Jurkat, Clone E6-1 (cell line): ENCODE measurements at regions not wholly inside any gene's neighbourhood (a gene's known extent, or its start where the extent isn't known, plus 50 kb on each side); places are given as distances from the start of the nearest gene placed in this dataset.
A peak's percentile ranks its signal among the peaks of the same experiment; 100 is the strongest.
"Not testable (repeated sequence)": the region's sequence is repeated elsewhere in the genome, so short reads cannot be mapped to it uniquely, and the experiment has no call there.

ENCODE experiments used
- DNase-seq: peaks from one replicate; pipeline ENCODE4 v3.0.0-alpha.2; 2011; ENCODE audit warnings: low read depth, low spot score
- H3K4me3 ChIP-seq: 2 replicates; pipeline ENCODE4 v1.5.1; 2011; ENCODE audit warnings: mild to moderate bottlenecking, low read length, control low read depth, moderate library complexity

DNA sequence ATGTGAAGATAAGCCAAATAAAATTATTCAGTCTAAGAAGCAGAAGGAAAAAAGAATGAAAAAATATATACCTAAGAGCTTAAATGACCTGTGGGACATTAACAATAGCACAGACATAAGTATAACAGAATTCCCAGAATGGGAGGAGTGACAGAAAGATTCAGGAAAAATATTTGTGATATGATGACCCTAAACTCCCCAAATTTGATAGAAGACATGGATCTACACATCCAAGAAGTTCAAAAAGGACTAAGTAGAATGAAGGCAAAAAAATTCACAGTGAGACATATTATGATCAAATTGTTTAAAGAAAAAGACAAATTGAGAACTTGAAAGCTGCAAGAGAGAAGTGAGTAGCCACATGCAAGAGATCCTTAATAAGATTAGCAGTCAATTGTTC lies 211.4 kb upstream of the OR4E1 start:
- no peak overlapping the region for H3K4me3 ChIP-seq
- DNase-seq = no peak

DNA sequence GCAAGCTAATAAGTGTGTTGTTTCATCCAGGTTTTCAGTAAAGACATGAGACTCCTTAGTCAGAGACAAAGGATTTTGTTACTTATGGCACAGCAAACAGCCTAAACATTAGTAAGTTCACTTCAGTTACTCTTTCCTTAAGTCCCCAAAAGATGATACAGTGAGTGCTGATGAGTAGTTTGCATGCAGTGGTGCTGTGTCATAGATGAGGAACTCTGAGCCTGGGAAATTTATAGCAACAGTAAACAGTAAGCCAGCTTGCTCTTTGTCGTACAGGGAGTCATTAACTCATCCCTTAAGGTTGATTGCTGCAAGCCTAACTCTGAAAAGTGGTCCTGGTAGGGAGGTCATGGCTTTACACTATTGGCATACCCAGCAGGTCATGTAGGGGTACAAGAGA lies 208.6 kb upstream of the OR4E1 start:
- H3K4me3 ChIP-seq = no peak overlapping the region
- DNase-seq = no peak

DNA sequence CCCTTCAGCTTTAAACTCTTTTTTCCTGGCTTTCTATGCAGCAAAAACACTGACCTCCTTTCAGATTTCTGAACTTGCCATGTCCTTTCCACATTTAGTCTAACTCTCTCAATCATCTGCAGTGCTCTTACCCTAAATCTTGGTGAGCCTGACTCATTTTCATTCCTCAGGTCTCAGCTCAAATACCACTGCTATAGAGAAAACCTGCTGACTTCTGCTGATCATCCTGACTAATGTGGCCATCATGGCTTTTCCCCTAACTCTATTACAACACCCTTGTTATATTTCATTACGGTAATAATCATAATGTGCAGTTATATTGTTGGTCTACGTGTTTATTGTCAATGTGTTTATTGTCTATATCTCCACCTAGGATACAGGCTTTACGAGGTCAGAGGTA lies 207.3 kb upstream of the OR4E1 start:
- DNase-seq = no peak
- no peak overlapping the region for H3K4me3 ChIP-seq

DNA sequence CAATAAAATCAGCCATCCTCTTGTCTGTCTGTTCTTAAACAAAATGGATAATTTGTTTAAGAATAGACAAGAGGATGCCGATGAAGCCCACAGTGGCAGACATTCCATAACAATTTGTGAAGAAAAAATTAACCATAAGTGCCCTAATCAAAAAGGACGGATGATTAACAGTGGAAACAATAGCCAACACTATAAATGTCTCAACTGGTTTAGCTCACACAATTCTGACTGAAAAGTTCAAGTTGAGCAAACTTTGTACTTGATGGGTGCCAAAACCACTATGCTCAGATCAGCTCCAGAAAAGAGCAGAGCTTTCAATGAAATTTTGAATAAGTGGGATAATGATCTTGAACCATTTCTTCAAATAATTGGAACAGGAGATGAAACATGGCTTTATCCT lies 202.2 kb upstream of the OR4E1 start:
- DNase-seq = no peak
- no peak overlapping the region for H3K4me3 ChIP-seq

DNA sequence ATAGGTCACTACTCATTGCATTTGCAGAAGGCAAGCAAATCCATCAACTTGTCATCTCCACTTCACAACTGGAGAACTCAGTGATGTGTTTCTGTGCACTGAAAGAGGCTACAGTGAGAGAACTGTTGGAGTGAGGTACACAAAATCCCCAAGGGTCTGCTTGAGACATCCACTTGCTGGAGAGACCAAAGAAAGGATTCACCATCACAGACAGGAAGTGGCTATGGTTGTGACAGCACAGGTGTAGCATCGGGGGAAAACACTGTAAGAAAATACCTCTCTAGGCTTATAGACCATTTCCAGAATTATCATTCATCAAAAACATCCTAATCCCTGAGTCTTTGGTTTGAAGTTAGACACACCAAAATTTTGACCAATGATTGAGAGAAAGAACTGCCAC lies 201.3 kb upstream of the OR4E1 start:
- DNase-seq = peak; percentile 60
- no peak overlapping the region for H3K4me3 ChIP-seq

DNA sequence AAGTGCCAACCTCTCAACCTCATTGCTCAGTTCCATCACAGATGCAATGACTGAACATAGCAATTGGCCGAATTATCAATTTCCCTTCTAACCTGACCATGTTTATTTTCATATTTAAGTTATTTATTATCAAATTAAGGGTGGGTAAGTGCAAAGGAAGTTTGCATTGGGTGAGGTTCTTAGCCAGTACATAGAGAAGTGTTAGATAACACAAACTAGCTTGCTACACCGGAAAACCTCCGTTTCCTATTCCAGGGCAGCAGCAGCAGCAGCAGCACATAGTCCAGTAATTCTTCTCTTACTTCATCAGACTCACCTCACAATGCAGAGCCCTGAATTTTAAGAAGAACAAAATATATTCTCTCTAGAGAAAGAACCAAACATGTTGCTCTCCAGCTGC lies 200.5 kb upstream of the OR4E1 start:
- peak overlapping the region; percentile 25 for H3K4me3 ChIP-seq
- peak; percentile 52 for DNase-seq

DNA sequence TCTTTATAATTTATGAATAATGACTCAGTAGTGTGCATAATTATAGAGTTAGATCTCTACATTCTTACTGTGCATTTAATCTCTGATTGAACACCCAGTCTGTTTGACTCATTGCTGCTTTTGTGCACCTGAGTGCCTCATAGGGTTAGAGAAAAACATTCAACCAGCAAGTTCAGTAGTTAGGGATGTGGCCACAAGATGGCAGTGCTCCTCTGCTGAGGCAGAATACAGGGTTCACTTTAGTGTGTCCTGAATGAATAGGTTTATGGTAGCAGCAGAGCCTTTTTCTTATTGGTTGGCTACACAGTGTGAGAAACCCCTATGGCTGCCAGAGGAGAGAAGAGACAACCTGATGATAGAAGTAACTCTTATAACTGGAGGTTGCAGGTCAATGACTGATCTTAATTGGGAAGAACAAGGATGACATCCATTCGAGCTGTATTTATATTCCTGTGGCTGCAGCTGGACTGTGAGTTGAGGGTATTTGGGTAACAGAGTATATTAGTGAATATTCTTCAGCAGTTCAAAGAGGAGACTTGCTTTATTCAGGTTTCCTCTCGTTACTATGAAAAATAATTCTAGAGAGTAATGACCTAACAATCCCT lies 194.9 kb upstream of the OR4E1 start:
- peak; percentile 88 for DNase-seq
- H3K4me3 ChIP-seq = no peak overlapping the region

DNA sequence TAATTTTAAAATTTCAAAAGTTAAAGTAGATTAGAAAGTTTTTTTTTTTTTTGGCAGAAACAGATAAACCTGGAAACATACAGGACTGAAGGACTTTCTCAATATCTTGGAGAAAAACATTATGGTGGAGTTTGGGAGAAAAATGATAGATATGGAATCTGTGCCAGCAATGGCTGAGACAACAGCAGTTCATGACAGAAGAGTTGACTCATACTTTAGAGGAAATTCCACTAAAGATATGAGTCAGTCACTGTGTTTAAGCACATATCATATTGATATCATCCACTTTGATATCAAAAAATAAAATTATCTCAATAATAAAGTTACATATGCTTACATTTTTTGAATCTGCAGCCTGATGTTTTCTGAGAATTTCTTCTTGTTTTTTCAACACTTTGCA lies 193.9 kb upstream of the OR4E1 start:
- DNase-seq = no peak
- H3K4me3 ChIP-seq = no peak overlapping the region

DNA sequence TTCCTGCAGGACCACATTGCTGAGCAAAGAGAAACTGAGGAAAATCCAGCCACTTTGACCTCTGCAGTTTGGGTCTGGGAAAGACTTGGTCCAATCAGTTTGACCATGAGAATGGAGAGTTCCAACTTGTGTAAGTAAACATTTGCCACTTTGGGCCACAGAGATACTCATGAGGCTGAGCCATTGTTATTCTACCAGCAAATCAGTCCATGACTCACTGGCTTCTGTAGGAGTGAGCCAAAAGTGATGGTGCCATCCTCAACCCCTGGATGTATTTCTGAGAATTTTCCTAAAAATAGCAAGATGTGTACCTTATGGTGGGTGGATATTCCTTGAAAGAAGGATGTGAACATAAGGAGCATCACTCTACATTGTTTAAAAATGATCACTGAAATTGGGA lies 192.9 kb upstream of the OR4E1 start:
- H3K4me3 ChIP-seq = no peak overlapping the region
- no peak for DNase-seq

DNA sequence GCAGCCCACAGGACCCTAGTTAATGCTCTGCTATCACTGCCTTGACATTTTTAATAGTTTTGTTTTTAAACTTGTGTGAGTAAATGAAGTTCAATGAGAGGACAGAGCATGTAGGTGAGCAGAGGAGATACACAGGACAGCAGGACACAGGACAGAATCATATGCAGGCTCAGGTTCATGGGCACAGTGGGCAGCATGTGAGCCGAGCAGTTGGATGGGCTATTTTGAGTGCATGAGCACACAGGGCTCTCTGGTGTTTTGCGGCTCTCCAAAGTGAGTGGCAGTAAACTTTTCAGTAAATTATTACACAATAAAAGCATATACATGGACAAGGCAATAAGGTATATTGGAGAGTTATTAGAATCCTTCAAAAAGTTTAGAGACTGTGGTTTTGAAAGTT lies 189.7 kb upstream of the OR4E1 start:
- no peak for DNase-seq
- no peak overlapping the region for H3K4me3 ChIP-seq

DNA sequence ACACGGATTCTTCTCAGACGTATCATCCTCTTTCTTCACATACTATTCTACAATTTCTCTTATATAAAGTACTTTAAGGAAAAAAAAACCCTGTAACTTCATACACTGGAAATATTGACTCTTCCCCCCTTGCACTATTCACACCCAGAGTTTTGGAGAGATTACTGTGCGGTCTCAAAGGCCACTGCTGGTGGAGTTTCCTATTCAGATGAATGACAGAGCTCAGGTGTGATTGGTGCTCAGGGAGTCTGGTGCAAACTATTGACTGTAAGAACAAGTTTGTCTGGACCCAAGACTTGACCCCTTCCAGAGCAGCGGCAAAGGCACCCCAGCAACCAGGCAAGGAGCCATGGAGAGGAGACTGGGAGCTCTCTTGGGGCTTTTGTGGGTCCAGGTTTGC lies 187.5 kb upstream of the OR4E1 start:
- DNase-seq = no peak
- no peak overlapping the region for H3K4me3 ChIP-seq

DNA sequence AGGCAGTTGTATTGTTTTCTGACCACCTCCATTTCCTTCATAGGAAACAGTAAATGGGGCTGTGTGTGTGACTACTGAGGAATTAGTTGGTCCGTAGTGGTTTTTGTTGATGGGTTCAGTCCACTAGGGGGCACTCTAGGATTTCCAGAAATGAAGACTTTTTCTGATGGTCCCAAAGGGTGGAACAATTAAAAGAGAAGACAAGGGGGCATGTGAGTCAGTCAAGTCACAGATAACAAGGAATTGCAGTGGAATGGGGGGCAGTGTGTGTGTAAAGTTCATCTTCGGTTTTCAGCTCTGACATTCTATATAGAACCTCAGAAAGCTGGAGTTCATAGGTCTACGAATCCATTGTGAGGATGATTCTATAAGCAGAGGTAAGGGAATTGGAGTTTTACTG lies 186.6 kb upstream of the OR4E1 start:
- no peak overlapping the region for H3K4me3 ChIP-seq
- peak; percentile 71 for DNase-seq

DNA sequence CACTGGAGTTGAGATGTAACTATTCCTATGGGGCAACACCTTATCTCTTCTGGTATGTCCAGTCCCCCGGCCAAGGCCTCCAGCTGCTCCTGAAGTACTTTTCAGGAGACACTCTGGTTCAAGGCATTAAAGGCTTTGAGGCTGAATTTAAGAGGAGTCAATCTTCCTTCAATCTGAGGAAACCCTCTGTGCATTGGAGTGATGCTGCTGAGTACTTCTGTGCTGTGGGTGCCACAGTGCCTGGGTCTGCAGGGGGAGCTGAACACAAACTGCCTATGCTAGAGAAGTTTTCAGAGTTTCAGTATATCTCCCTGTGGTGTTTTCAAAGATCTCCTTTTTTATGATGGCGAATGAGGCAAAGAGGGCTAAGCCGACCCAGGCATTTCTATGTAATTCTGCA lies 179.2 kb upstream of the OR4E1 start:
- H3K4me3 ChIP-seq = no peak overlapping the region
- DNase-seq = no peak

DNA sequence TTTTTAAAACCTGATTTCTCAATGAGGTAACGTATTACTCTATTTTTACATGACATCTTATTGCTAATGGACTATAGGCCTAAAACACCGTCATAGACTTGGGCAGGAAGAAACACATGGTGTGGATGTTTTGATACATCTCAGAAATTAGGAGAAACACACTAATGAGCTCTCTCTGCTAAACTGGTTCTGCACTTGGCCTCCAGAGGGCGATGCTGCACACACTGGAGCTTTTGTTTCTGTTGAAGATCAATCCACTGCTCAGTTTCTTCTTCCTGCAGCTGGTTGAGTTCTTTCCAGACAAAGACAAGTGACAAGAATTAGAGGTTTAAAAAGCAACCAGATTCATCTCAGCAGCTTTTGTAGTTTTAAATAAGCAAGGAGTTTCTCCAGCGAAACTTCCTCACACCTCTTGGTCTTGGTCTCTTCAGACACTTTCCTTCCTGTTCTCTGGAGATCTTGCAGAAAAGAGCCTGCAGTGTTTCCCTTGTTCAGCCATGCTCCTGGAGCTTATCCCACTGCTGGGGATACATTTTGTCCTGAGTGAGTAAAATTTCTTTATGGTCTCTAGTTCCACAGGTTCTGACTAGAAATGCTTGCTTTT lies 178.5 kb upstream of the OR4E1 start:
- DNase-seq = peak; percentile 75
- no peak overlapping the region for H3K4me3 ChIP-seq

DNA sequence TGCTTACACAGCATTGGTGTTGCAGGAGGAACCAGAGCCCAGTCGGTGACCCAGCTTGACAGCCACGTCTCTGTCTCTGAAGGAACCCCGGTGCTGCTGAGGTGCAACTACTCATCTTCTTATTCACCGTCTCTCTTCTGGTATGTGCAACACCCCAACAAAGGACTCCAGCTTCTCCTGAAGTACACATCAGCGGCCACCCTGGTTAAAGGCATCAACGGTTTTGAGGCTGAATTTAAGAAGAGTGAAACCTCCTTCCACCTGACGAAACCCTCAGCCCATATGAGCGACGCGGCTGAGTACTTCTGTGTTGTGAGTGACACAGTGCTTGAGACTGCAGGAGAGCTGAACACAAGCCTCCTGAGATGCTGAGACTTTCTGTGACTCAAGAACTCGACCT lies 173.3 kb upstream of the OR4E1 start:
- H3K4me3 ChIP-seq = peak overlapping the region; percentile 48
- not testable (repeated sequence) for DNase-seq

DNA sequence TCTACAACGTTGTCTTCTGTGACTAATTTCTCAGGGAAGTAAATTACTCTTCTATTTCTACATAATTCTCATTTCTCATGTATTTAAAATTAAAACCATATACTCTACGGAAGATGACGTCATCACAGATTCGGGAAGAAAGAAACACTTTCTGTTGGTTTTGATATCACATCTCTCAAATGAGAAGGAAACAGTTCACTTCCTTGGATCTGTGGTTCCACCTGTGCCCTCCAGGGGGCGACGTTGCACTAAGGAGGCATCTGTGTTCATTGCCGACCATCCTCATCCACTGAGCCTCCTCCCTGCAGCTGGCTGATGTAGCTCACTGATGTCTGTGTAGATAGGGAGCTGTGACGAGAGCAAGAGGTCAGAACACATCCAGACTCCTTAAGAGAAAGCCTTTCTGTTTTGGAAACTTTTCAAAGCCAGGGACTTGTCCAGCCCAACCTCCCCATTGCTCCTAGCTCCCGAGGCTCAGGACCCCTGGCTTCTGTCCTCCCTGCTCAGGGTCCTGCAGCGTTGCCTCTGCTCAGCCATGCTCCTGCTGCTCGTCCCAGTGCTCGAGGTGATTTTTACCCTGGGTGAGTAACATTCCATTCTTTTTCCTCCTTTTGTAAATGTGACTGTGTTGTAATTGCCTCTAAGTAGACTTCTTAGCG lies 172.7 kb upstream of the OR4E1 start:
- H3K4me3 ChIP-seq = peak overlapping the region; percentile 48
- peak; percentile 39 for DNase-seq

DNA sequence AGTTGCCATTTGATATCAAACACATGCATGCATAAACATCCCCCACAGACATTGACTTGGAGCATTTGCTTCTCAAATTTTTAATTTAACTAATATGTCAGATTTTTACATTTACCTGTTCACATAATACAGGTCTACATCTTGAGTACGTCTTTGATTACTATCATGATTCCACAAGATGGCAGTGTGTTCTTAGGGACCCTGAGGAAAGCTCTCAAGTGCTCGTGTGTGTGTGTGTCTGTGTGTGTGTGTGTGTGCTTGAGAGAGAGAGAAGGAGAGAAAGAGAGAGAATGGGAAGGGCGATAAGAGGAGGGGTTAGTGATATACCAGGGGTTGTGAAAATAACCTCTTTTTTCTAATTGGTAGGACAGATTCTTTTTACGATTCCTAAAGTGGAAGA lies 167.1 kb upstream of the OR4E1 start:
- peak; percentile 54 for DNase-seq
- H3K4me3 ChIP-seq = no peak overlapping the region

DNA sequence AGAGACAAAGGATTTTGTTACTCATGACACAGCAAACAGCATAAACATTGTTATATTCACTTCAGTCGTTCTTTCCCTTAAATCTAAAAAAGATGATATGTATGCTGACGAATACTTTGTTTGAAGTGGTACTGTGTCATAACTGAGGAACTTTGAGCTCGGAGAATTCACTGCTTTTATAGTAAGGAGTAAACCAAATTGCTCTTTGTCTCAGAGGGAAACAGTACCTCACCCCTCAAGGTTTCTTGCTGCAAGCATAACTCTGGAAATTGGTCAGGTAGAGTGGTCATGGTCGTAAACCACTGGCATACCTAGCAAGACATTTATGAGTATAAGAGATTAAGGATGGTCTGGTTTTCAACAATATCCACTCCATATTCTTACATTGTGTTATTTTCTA lies 160.2 kb upstream of the OR4E1 start:
- no peak for DNase-seq
- H3K4me3 ChIP-seq = no peak overlapping the region

DNA sequence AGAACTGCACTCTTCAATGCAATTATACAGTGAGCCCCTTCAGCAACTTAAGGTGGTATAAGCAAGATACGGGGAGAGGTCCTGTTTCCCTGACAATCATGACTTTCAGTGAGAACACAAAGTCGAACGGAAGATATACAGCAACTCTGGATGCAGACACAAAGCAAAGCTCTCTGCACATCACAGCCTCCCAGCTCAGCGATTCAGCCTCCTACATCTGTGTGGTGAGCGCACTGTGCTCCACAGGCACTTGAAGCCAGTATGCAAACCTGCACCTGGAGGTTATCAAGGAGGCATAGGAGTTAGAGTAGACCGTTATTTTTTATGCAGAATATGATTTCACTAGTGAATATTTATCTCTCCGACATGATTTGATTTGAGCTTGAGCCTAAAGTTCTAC lies 152.2 kb upstream of the OR4E1 start:
- no peak overlapping the region for H3K4me3 ChIP-seq
- no peak for DNase-seq

DNA sequence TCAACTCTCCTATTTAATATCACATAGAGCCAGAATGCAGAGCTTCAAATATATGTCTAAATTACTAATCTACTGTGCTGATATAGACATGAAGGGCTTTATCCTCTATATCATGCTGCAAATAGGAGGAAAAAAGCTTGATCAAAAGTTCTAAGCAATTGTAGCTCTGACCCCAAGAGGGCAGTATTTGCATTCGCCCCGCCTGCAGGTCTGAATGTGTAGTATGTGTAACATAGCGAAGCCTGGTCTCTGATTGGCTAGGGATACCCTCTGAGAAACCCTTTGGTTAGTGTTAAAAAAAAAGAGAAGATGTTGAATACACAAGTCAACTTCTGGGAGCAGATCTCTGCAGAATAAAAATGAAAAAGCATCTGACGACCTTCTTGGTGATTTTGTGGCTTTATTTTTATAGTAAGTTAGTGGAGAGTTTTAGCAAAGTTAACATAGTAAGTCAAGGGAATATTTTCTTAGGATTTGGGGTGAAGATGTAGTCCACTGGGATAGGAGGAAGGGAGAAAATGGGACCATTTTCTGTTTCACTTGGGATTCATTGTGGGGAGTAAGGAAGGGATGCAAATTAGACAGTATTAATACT lies 151.6 kb upstream of the OR4E1 start:
- peak; percentile 77 for DNase-seq
- no peak overlapping the region for H3K4me3 ChIP-seq

DNA sequence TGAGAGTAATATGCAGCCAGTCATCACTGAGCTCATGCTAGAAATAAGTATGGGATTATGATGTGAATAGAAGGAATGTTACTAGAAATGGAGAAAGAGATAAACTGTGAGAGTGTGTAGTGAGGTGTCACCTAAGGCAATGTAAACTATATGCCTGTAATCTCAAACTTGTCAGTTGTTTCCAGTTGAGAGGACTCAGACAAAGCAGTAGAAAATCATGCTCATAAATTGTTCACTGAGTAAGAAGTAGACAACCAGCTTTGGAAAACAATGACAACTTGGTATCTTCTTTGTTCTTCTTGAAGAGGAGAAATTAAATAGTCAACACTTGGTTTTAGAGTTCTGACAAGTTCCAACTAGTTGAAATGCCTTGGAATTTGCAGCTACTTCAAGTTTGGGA lies 148.5 kb upstream of the OR4E1 start:
- no peak overlapping the region for H3K4me3 ChIP-seq
- no peak for DNase-seq
